Gastrocnemius medialis (tissue), 4 donors: ENCODE measurements at regions not wholly inside any gene's neighbourhood (a gene's known extent, or its start where the extent isn't known, plus 50 kb on each side); places are given as distances from the start of the nearest gene placed in this dataset.

Experiments used
- POLR2A ChIP-seq, 2 donors: fragments of 450-650 bp; IDR thresholded peaks; one replicate each; pipeline ENCODE4 v1.6.1; 2017; ENCODE audit warnings: antibody characterized with exemption in 2 of 2, mild to moderate bottlenecking in 2 of 2, moderate library complexity in 2 of 2
- TF ChIP-seq, protein P1 (sequence below), 5 experiments: fragments of 450-650 bp in 3 of 5; fragments of 200-600 bp in 2 of 5; sonication (generic) in 2 of 5; IDR thresholded peaks in 4 of 5; conservative IDR thresholded peaks in 1 of 5; 1 replicate in 4 of 5; 2 replicates in 1 of 5; pipeline ENCODE4 v1.5.1; 2016 to 2019; ENCODE audit warnings: antibody characterized with exemption in 5 of 5, mild to moderate bottlenecking in 3 of 5, moderate library complexity in 3 of 5

DNA sequence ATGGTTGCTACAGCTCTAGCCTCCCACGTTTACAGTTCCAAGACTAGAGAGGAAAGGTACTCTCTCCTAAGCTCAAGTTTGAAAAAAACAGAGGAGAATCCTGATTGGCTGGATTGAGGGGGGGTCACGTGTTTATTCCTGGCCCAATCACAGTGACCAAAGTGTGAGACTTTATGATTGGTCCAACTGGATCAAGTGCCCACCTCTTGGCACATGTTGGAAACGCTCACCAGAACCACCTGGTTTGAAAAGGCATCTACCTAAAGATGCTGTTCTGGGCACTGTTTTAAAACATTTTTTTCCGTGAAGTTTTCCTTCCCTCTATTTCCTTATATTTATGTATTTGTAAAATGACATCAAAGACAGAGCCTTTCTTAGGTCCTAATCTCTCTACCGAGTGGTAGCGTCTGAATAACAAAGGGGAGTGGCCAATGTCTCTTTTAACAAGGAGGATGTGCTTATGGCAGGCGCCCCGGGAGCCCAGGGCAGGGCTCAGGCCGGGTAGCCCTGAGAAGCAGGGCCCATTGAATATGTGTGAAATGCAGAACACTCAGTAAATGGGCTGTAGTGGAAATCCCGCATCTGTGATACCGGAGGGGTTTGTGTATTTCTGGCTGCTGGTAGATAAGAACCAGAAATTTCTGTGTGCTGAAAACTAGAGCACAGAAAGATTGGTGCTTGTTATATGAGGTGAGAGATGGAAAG is 146.2 kb downstream of the ATP23 start:
- TF ChIP-seq, protein P1, sequence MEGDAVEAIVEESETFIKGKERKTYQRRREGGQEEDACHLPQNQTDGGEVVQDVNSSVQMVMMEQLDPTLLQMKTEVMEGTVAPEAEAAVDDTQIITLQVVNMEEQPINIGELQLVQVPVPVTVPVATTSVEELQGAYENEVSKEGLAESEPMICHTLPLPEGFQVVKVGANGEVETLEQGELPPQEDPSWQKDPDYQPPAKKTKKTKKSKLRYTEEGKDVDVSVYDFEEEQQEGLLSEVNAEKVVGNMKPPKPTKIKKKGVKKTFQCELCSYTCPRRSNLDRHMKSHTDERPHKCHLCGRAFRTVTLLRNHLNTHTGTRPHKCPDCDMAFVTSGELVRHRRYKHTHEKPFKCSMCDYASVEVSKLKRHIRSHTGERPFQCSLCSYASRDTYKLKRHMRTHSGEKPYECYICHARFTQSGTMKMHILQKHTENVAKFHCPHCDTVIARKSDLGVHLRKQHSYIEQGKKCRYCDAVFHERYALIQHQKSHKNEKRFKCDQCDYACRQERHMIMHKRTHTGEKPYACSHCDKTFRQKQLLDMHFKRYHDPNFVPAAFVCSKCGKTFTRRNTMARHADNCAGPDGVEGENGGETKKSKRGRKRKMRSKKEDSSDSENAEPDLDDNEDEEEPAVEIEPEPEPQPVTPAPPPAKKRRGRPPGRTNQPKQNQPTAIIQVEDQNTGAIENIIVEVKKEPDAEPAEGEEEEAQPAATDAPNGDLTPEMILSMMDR (IDR thresholded peaks at IDR 0.05 in 4 of 5, conservative IDR thresholded peaks at IDR 0.05 in 1 of 5), result no peak
- TF ChIP-seq POLR2A (IDR thresholded peaks at IDR 0.05), result no peak
